NCI-H345 treated with DMSO at 0.1 percent for 48 hours (cell line): ENCODE measurements at regions not wholly inside any gene's neighbourhood (a gene's known extent, or its start where the extent isn't known, plus 50 kb on each side); places are given as distances from the start of the nearest gene placed in this dataset.

Experiments used
- DNase-seq: peaks from one replicate; lab custom pipeline; 2025; ENCODE audit not compliant: unreplicated experiment; lab: John Stamatoyannopoulos, UW

GRCh38 chr2:6443061-6443823 lies 422.5 kb downstream of the CMPK2 start:
- no peak for DNase-seq

GRCh38 chr2:6444514-6444913 lies 421.2 kb downstream of the CMPK2 start:
- no peak for DNase-seq

DNA sequence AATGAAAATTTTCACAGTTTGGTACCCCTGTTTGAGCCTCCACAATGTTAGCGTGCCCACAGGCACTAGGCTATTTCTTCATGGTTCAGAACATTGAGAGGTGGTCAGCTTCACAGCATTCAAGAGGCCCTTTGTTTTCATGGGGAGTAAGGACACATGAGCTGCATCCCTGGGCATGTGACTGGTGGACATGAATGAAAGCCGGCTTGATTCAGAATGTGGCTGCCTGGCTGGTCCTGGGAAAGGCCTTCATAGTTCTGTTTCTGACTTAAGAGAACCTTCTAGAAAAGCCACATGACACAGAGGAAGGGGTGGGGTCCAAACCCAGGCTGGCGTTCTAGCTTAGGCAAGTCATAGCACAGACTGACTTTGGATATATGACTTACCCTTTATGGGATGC lies 420.6 kb downstream of the CMPK2 start:
- DNase-seq = no peak

- DNase-seq = no peak
Measured at GRCh38 chr2:6446938-6447608, 418.6 kb downstream of the CMPK2 start.

- no peak for DNase-seq
Measured at GRCh38 chr2:6448893-6449292, 416.8 kb downstream of the CMPK2 start.

GRCh38 chr2:6449343-6449742 lies 416.4 kb downstream of the CMPK2 start:
- no peak for DNase-seq

DNA sequence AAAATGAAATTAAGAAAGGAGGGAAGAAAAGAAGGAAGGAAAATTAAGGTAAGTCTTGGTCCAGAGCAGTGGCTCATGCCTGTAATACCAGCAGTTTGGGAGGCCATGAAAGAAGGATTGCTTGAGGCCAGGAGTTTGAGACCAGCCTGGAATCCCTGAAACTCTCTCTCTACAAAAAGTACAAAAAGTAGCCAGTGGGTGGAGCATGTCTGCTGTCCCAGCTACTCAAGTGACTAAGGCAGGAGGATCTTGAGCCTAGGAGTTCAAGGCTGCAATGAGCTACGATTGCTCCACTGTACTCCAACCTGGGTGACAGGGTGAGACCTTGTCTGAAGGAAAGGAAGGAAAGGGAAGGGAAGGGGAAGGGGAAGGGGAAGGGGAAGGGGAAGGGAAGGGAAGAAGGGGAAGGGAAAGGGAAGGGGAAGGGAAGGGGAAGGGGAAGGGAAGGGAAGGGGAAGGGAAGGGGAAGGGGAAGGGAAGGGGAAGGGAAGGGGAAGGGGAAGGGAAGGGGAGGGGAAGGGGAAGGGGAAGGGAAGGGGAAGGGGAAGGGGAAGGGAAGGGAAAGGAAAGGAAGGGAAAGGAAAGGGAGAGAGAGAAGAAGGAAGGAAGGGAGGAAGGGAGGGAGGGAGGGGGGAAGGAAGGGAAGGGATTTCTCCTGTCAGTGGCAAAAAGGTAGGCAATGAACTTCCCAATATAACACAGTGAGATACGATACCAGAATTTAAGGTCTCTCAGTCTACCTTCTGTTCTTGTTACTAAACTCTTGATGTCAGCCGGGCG lies 412.8 kb downstream of the CMPK2 start:
- no peak for DNase-seq

DNA sequence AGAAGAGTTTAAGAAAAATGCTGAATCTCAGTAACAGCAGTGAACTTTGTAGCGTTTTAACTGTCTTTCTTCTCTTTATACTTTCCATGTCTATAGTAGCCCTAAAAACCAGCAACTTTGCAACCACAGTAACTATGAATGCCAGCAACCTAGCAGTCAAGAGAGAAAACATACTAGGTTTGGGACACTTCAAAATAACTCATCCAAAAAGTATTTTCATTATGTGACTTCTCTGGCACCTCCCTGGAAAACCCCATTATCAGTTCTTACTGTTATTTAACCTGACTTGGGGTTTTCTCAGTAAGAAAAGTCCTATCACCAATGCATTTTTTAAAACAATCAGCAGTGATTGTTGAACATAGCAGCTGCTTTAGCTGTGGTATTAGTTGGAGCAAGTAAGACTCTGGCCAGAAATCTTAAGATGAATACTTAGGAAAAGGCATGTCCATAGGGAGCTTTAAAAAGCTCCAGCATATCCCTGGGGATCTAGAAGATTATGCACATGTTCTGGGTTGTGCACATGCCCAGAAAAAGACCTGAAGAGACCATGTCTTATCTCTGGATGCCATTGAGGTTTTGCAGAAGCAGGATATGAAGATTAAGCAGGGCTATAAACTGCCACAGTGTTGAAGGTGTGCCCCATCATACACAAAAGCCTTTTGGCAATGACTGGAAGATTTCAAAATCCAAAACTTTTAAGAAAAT lies 411.3 kb downstream of the CMPK2 start:
- DNase-seq = no peak

- DNase-seq = no peak
Measured at GRCh38 chr2:6459138-6459537, 406.6 kb downstream of the CMPK2 start.

GRCh38 chr2:6470518-6470917 lies 395.2 kb downstream of the CMPK2 start:
- no peak for DNase-seq

DNA sequence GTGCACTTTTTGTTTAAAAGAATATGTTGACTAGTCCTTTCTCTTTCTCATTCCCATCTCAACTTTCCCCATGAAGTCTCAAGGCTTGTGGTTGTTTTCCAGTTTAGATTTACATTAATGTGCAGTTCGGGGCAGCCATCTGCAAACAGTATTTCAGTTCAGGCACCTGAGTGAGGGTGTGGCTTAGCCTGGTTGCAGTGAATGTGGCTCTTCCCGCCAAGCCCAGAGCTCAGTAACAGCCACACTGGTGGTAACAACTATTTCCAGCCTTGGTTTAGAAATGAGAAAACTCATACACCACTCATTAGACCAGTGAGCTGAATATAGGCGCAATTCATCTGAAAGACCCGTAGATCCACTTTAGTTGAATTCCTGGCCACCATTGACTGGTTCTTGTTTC lies 394.3 kb downstream of the CMPK2 start:
- no peak for DNase-seq

DNA sequence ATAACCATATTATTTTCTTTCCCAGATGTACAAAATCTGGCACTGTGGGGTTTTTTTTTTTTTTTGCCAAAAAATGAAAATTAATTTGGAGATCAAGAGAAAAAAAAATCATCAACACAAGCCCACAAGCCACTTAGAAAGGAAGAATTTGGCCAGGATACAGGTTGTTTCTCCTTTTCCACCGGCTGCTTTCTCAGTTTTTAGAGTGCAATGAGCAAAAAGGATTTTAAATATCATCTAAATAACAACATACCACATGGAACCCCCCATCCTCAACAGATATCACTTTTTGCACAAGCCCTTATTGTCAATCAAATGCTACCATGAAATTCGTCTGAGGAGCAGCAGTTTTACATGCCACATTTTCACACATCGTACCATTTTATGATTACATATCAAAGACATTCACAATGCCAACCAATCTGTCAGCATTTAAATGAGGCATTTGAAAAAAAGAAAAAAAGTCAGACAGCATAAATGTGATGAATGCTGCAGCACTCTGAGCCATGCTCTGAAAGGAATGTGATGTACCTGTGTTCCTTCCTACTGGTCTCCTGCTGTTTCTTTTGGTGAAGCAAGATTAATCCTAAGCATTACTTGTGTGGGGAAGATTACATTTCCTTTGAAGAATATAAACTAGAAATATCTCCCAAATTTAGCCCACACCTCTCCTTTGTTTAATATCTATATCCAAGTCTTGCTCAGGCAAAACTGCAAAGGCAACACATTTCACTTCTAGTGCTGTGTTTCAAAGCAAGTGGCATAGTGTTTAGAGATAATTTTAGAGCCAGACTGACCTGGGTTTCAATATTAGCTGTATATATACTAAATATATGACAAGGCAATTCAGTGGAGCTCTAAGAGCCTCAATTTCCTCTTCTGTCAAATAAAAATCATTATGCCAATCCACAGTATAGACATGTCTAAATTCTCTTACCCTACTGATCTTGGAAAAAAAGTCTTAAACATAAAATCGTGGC lies 391.3 kb downstream of the CMPK2 start:
- no peak for DNase-seq

DNA sequence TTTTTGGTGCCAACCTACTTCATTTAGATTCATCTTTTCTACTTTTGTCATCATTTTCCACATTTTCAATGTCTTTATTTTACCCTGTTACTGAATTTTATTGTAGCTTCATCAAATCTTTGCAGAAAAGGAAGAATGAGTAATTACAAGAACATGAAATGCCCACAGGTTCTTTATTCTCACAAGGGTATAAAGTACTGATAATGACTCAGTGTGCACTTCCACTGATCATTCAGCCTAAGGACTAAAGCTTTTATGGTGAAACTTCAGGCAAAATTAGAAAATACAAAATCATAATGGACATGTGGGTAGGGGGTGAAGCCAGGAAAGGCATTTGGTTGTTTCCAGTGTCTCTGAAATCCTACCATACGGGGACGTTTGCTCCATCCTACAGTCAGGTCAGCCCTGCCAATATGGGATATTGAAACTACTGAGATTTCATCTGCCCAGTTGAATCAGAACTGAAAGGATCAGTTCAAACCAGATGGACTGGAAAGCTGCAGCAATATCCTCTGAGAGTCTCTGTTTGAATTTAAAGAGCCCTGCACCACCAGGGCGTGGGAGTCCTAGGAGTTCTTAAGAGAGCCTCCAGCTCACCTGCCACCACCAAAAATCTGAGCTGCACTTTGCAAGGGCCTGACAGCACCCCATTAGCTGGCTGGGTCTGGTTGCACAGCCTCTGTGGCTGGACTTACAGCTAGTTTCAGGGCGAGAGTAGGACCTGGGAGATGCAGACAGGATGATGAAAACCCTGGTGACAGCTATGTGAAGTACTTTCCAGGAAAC lies 390.4 kb downstream of the CMPK2 start:
- DNase-seq = no peak

- DNase-seq = no peak
Measured at GRCh38 chr2:6480514-6480913, 385.2 kb downstream of the CMPK2 start.

DNA sequence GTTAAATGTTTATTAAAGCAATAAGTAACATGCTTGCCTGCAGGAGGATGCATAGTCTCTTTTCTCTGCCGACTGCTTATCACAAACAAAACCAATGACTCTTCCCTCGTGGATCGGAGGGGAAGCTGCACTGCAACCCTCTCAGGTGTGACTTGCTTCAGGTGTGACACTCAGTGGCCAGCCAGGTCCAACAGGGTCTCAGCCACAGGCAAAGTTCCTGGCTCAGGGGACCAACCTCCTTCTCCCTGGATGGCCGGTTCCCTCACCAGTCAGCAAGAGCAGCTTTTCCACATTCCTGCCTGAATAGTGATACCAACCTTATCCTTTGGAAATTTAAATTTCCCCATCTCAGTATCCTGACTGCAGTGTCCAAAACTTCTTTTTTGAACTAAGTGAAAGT lies 383.5 kb downstream of the CMPK2 start:
- DNase-seq = no peak

GRCh38 chr2:6487765-6488164 lies 377.9 kb downstream of the CMPK2 start:
- no peak for DNase-seq

DNA sequence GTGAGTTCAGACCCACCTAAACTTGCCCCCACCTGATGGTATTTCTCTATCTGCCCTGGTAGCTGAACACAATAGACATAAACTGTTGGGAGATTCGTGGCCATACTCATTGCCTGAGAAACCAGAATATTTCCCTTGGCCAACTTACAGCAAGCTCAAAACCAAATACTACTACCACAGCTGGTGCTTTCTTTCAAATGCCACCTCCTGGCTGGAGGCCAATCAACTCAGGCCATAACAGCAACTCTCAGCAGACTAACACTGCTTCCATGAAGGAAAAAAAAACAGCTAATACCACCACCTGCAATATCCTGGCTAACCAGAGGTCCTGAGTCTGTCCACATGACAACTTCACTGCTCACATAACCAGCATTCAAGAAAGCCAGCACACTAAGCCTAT lies 373.1 kb downstream of the CMPK2 start:
- no peak for DNase-seq

GRCh38 chr2:6493266-6493665 lies 372.4 kb downstream of the CMPK2 start:
- no peak for DNase-seq

- DNase-seq = no peak
Measured at GRCh38 chr2:6493669-6494068, 372.0 kb downstream of the CMPK2 start.
